Inflammatory macrophage (primary cell): ENCODE measurements at regions not wholly inside any gene's neighbourhood (a gene's known extent, or its start where the extent isn't known, plus 50 kb on each side); places are given as distances from the start of the nearest gene placed in this dataset.

Experiments used
- DNase-seq, 2 donors: peaks; one replicate each; pipeline ENCODE4 v3.0.0-alpha.2; 2020 to 2022

DNA sequence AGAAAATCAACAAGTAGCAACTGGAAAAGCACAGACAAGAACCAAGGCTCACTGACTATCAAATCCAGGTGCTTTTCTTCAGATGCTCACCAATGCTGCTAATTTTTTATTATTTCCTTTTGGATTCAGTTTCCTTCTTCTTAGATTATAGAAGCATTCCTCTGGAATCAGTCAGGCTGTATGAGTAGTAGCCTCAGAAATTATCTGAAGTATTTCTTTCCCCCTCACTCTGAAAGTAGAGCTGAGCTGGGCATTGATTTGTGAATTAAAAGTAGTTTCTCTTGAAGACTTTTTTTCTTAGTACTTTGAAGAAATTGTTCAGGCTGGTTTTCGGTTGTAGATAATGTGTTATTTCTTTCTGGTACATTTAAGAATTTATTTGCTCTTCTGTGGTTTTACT lies 273.7 kb downstream of the NOL4 start:
- no peak for DNase-seq

DNA sequence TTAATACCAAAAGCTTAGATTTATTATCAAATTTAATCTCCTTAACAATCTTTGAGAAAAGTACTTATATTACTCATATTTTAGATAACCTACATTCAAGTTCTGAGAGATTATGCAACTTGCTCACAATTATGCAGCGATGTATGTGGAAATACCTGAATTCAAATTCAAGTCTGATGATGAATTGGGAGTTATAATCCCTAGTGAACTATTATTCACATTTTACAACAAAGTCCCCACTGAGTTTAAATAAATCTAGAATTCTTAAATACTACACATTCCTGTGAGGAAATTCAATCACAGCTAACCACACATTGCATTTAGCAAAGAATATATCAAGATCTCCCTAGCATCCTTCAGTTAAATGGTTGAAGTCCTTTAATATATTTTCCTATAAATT lies 278.4 kb downstream of the NOL4 start:
- no peak for DNase-seq

DNA sequence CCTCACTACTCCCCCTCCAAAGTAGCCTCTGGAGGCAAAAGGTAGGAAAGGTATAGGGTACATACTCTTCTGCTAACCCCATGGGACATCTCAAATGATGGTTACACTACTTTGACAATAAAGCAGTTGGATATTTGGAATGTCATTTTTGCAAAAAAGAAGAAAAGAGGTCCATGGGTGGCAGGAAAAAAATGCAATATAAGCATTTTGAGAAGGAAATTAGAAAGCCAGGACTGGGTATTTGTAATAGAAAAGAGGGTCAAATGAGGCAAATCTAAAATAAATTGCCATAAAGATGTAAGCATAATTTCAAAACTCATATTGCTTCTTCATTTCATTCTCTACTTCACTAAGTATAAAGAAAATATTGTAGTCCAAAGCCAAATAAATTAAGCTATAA lies 280.2 kb downstream of the NOL4 start:
- no peak for DNase-seq

DNA sequence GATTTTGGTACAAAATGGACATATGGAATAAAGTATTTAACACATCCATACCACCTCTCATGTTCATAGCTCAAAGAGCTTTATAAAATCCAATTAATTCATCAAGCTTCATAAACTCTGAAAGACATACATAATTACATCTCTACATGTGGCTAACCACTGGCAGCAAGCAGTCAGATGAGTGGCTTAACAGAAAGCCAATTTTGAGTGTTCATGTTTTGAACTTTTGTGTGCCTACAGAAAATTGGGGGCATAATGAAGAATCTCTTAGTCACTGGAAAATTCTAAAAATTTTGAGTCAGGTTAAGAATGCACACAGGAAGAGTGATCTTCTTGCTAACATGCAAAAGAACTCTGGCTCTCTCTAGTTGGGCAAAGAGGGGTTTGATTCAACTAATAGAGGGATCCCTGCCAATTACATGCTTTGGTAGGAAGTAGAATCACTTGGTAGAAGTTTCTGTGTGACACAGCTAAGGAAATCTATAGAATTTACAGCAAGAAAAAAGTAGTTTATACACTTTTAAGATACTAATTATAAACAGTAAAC lies 287.4 kb downstream of the NOL4 start:
- DNase-seq = no peak

DNA sequence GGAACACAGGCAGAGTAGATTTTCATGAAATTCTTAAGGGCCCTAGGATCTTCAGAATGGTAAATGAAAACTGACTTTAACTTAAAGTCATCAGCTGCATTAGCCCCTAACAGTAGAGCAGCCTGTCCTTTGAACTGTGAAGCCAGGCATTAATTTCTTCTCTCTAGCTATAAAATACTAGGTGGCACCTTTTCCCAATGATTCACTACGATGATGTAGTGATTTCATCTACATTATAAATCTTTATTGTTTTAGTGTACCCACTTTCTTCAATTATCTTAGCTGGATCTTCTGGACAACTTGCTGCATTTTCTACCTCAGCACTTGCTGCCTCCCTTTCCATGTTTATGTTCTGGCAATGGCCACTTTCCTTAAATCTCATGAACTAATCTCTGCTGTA lies 290.5 kb downstream of the NOL4 start:
- DNase-seq = no peak

DNA sequence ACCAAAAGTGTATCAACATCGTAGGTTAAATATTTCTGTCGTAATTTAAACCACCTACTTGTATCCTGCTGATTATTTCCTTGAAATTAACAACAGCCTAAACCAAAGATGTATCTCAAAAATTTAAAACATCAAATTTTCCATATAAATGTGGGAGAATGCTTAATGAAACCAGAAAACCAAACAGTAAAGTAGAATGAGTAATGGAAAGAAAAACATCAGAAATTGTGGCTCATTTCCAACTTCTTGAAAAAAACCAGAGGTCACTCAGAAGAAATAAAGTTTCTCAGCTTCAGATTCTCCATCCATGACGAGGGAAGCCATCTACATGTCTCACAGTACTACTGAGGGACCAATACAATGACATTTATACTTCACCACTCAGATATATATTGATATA lies 296.5 kb downstream of the NOL4 start:
- DNase-seq = no peak

DNA sequence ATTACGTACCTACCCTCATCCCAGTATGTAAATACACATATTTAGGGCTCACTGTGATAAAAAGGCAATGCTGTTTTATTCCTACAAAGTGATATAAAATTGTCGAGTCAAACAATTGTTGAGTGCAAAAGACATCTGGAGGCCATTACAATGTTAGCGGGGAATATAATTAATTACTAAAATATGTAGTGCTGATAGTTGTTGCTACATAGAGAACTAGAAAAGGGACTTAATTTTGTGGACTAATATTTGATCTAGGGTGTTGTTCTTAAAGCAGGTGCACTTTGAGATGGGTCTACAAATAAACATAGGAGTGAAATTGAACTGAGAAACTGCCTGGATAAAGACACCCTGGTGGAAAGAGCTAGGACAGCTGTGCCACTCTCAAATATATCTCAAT lies 300.1 kb downstream of the NOL4 start:
- no peak for DNase-seq

DNA sequence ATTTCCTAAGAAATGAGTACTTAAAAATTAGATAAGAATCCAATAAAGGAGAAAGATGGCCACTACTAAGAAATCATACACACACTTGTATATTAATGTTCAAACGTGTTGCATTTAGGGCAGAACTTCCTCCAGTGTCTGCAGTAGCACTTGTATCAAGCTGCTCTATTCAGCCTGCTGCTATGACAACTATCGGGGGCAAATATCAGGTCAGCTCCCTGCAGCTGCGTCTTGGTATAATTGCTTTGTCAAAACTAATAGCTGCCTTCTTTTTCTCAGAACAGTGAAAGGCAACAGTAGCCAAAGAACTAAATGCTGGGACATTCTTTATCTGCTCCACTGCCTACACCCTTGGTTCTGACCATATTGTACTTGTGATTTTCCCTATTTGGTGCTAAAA lies 300.7 kb downstream of the NOL4 start:
- DNase-seq = no peak

DNA sequence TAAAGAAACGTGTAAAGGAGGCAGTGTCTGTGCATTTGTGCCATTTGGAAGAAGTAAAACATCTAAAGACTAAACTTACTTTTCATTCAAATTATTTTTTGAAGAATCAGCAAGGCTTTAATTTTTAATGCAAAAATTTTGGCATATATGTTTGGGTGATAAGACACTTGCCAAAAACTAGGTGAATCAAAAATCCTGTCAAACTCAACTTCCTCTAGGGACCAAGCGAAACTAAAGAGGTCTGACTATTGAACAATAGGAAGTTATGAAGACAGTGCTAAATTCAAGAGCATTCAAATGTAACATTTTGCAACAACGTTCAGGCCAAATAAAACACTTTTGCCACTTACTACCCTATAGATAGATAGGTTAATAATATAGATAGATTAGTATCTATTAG lies 306.1 kb downstream of the NOL4 start:
- DNase-seq = no peak

DNA sequence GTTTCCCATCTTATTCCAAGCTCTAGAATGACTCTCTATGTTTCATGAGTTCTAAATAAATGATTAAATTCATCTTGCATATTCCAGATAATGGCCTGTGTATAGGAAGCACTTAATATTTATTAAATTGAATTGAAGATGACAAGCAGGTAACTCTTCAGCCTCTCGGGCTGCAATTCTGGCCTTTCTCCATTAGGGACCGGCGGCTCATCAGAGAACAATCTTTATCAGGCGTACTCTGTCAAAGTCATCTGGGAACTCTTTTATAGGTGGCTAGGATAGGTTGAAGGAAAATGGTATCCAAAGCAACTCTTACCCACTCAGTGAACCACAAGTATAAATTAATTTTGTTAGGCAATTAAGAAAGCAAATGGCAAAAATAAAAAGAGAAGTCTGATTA lies 308.5 kb downstream of the NOL4 start:
- DNase-seq = no peak

DNA sequence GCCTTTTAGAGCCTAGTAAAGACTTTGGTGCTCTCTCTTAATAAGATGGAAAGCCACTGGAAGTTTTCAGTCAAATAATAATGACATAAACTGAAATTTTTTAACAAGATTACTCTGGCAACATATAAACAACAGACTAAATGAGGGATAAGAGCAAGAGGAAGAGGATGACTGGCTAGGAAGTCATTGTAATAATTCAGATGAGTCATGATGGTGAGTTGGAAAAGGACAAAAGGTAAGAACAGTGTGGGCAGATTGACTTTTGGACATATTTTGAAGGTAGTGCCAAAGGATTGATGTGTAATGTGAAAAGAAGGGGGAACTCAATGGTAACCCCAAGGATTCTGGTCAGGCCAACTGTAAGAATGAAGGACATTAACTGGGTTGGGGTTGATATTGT lies 310.3 kb downstream of the NOL4 start:
- DNase-seq = no peak

DNA sequence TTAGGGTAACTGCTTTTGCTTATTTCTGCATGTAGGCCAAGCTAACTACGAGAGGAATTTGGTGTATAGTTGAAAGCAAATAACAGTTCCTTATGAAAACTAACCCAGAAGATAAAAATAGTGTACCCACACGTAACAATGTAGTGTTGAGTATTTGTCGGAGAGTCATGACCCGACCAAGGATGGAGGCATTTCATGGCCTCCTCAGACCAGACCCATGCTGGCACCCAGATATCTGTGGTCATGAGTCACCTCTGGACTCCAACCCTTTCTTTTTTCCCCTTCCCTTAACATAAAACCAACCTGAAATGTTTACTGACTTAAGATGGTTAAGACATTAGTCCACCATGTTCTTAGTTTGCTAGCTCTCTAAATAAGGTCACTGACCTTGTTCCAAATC lies 318.7 kb downstream of the NOL4 start:
- no peak for DNase-seq

DNA sequence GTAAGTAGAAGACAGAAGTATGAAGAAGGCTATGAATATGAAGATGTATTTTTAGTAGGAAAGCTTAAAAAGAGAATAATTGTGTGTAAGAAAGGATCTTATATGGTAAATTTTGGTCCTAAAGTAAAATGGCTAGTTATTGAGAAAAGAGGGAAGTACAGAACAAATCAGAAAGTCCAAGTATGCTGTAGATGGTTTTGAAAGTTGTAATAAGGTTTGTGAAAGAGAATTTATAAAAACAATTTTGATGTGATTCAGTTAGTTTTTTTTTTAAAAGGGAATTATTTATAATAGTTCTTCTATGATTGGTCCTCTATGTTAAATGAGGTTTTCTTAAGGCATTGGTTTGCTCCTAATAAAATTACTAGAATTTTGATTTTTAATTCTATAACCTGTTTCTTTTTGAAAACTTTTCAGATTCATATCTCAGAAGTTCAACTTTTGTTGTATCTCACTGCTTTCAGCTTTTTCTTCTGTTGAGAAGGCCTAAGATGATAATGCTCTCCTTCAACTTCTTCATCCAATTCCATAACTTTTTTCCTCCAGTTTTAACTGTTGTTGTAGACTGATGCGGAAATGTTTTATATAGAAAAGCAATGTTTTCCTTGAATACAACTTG lies 322.7 kb downstream of the NOL4 start:
- no peak for DNase-seq

DNA sequence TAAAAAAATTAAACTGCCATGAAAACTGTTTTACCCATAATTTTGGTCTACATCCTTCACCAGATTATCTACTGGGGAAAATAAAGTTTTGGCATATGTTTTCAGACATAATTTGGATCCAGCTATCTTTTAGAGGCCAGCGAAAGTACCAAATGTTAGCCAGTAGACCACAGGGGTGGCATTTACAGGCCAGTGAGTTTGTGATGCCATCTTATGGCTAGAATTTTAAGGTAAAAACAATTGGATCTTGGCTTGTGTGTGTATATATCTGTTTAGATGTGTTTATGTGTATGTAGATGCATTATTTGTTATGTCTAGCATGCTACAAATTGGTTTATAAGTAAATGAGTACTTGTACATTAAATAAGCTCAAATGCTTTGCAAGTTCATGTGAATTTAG lies 322.6 kb downstream of the ASXL3 start:
- no peak for DNase-seq

DNA sequence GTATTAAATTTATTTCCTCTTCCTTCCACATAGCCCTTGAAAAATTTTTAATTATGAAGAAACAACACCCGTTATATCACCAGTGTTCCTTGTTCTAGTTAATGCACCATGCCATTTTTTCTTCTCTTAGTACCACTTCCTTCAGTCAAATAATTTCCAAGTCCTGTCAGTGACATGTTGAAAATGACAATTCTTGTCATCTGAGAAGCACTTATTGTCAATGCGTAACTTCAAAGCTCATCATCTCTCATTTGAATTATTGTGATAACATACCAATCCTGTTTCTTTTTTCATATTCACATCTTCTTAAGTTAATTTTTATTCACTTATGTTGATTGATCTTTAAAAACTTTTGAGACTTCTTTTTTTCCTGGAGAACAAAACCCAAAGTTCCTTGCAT lies 320.4 kb downstream of the ASXL3 start:
- DNase-seq = no peak

DNA sequence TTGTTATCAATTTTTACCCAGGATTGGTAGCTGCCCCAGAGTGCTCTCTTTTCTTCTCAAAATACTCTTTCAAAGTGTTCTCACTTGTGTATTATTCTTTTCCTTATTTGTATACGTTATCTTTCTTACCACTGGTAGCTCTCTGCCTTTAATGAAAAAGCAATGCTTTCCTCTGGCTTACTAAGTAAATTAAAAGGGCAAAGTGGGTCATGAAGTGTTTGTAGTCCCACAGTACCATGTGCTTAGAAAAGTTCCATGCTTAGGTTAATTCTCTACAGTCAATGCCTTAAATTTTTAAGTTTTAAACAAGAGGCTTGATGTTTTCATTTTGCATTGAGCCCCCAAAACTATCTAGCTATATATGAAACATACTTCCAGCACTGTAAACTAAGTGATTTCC lies 300.2 kb downstream of the ASXL3 start:
- DNase-seq = no peak

DNA sequence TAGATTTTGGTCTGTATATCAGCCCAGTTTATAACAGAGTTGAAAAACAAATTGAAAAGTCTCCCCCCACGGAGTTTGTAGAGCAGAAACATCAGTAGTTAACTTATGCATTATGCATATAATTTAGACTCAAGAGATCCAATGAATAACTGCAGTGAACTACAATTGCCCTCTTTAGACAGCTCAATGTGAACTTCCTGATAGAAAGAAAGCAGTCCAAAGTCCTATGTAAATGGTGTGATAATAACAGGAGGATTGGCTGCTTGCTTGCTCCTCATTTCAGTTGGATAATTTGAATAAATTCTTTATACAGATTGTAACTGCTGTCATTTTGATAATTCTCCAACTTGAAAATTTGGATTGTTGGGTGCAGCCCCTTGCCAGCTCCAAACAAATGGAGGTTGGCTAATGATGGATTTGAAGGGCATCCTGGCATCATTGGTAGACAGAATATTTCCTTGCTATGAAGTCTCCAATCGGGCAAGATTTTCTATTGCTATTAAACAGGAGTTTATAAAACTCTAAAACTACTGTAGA lies 297.1 kb downstream of the ASXL3 start:
- no peak for DNase-seq

DNA sequence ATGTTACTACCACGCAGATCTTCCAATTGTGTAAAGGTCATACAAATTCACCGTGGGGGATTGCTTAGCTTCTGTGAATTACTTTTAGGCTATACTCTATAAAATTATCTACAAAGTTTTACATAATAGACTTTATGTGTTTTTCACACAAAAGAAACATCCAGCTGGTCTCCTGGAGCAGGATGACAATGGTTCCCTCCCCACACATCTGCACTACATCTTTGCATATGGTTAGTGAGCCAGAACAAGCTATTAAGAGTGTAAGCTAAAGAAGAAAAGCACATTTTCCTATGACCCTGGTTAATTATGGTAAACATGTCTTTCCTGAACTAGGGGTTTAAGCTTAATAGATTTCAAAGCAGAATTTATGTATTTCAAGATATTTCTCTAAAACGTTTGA lies 295.1 kb downstream of the ASXL3 start:
- no peak for DNase-seq

DNA sequence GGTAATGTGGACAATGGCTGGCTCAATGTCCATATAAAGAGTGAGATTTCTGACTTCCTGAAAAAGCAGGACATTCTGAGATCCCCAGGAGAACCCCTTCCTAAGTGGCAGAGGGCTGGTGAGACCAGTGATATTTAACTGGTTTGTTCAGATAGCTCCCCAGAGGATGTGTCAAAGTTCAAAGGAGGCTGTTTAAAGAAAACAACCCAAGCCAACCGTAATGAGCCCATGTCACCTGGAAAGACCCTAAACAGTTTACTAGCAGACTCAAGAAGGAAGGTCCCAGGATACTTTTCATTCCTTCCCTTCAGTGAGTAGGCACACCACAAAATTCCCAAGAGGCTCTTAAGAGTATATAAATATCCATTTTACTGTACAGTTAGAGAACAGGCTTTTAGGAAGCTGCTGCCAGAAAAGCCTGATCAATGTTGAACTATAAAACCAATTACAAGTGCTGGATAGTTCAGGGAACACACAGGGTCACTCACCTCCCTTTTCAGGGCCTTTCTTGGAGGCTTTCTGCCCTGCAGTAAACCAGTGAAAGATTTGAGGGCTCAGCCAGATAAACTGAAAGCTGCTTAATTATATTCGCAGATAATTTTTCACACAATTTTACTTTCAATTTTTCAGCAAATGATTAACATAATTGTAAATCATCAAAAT lies 293.5 kb downstream of the ASXL3 start:
- DNase-seq = no peak

DNA sequence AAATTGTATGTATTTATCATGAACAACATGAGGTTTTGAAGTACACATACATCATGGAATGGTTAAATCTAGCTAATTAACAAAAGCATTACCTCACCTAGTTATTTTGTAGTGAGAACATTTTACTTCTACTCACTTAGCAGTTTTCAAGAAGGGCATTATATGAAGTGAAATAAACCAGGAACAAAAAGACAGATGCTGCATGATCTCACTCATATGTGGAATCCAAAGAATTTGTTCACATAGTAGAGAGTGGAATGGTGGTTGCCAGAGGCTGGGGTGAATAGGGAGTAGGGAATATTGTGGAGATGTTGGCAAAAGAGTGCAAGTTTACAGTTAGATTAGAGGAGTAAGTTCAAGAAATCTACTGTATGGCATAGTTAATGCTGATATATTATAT lies 292.0 kb downstream of the ASXL3 start:
- no peak for DNase-seq

DNA sequence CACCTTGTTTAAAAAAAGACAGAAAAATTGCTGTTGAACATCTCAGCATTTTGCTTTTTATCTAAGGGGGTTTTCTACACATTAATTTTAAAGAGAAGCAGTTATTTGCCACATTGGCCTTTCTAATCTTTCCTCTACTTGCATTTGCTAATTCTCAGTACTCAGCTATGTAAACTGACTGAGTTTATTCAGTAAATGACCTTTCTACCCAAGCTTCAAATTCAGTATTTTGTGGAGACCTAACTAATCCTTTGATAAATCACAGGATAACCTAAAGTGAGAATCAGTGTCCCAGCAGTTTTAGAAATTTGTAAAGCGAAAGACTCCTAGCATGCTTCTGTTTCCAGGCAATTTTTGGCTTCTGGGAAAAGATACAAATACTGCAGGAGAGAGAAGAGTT lies 288.4 kb downstream of the ASXL3 start:
- no peak for DNase-seq

DNA sequence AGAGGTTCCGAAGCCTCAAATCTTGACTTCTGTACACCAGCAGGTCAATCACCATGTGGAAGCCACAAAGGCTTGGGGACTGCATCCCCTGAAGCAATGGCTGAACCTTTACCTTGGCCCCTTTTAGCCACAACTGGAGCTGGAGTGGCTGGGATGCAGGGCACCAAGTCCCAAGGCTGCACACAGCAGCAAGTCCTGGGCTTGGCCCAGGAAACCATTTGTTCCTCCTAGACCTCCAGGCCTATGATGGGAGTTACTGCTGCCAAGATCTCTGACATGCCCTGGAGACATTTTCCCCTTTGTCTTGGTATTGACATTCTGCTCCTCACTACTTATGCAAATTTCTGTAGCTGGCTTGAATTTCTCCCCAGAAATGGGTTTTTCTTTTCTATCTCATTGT lies 285.9 kb downstream of the ASXL3 start:
- no peak for DNase-seq

DNA sequence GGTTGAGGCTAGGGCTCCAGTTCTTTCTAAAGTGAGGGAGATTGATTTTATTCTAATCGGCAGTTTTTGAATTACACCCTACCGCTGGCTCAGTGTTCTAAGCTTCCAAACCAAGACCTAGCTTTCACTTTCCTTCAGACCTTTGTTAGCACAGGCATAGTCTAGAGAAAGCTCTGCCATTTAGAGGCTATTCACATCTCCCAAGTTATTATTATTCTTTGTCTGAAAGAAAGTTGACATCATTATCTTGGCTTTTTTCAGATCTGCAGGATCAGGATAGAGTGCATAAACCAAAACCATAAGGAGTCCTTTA lies 276.8 kb downstream of the ASXL3 start:
- no peak for DNase-seq

DNA sequence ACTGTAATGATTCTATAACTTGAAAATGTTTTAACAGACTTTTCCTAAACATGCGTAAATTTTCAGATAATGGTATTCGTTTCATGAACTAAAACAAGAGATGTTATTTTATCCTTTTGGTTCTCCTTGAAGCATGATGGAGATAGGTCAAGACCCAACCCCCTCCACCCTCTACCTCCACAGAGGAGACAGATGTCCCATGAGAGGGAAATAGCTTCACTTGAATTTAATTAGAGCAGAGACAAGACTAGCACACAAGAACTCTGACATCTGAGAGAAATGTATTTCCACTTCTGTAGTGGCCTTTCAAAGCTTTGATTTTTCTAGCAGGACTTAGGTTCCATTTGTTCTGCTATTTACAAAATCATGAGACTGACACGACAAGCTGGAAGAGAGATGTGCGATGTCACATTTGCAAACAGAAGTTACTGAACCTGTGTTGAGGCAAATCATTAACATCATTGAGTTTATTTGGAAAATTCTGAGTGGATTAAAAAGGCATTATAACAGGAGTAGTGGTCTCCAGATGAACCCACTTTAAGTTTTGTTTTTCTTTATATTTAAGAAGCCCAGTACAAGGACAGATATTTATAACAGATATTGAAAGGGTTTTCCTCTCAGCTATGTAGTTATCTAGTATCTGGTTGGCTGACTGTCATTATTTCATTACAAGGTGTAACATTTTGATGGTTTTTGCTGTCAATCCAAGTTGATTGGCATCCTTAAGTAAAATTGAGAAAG lies 276.2 kb downstream of the ASXL3 start:
- DNase-seq = no peak
